ENCODE measurements at regions not wholly inside any gene's neighbourhood (a gene's known extent, or its start where the extent isn't known, plus 50 kb on each side); places are given as distances from the start of the nearest gene placed in this dataset.
"Not testable (repeated sequence)": the region's sequence is repeated elsewhere in the genome, so short reads cannot be mapped to it uniquely, and the experiment has no call there.

GRCh38 chr10:86579883-86580520 lies 58.4 kb upstream of the WAPL start:
- DNase-seq (ENCODE audit: low read depth, low spot score): no peak

GRCh38 chr10:86580521-86580891 lies 58.9 kb upstream of the WAPL start:
- no peak for DNase-seq (ENCODE audit: low read depth, low spot score)

GRCh38 chr10:86583983-86584382 lies 62.4 kb upstream of the WAPL start:
- no peak for DNase-seq (ENCODE audit: low read depth, low spot score)

DNA sequence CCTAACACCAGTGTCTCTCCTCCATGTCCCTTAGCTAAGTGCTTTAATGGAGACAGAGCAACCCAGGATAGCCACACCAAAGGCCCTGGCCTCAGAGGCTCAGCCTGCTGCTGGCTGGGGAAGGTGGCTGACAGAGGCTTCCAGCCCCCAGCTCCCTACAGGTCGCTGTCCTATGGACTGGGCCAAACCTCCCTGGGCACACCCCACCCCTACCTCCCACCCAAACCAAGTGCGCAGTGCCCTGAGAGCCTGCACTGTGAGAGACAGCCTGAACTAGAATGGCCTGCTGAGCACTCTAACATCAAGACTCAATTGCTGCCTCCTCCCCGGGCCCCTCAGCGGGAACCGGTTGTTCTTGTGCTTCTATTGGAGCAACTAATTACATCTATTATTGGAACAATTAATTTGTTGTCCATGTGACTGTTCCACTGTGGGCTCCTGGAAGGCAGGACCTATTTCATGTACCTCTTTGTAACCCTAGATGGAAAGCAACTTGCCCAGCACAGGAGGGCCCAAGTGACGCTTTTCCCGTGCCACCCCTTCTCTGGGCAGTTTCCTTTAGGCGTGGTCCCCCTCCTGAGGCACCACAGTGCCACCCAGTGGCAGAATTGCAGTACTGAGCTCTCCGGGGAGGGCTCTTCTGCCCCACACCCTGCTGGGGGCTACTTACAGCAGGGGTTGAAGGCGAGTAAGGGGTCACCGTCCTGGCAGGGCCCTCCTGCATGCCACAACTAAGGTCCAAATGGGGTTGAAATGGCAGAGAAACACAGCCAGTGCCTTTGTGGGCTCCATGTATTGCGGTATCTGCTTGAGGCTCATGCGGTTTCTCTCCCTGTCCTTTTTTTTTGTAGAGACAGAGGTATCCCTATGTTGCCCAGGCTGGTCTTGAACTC lies 63.7 kb upstream of the WAPL start:
- peak; percentile 83 for DNase-seq (ENCODE audit: low read depth, low spot score)

DNA sequence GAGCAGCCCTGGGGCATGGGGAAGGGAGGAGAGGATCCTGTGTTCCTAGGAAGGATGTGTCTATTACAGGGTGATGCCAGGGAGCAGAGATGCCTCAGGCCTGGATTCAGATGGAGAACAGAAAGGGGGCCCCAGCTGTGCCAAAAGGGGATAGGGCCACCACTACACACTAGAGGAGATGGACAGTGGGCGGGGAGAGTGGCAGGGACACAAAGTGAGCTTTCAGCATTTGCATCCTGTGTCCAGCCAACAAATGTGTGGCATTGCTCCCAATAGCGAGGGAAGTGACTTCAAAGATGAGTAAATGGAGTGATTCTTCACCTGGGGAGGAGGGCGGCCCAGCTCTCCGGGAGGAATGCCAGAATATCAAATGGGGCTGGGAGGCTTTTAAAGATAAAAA lies 64.9 kb upstream of the WAPL start:
- no peak for DNase-seq (ENCODE audit: low read depth, low spot score)

DNA sequence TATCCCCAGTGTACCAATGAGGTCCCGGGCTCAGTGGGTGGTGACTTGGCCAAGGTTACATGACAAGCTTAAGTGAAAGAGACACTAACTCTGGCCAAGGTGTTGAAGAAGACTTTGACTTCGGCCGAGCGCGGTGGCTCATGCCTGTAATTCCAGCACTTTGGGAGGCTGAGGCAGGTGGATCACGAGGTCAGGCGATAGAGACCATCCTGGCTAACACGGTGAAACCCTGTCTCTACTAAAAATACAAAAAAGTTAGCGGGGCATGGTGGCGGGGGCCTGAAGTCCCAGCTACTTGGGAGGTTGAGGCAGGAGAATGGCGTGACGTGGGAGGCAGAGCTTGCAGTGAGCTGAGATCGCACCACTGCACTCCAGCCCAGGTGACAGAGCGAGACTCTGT lies 65.6 kb upstream of the OPN4 start:
- DNase-seq (ENCODE audit: low read depth, low spot score): not testable (repeated sequence)

- DNase-seq (ENCODE audit: low read depth, low spot score): no peak
Measured at GRCh38 chr10:86591436-86591835, 62.9 kb upstream of the OPN4 start.

DNA sequence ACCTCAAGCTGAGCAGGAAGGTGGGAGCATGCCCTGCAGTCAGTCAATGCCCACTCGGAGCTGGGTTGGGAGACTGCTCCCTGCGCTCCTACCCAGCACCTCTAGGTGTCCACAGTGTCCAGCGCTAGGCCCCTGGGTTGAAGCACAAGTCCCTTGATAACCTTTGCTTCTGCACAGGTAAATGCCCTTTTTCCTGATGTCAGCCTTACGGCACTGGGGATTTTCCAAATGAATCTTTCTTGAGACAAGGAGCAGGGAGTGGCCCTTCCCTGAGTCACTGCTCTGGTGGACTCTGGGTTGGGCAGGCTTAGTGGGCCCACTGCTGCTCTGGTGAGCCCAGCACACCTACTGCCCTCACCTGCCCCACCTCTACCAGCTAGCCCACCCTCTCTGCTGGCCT lies 61.9 kb upstream of the OPN4 start:
- DNase-seq (ENCODE audit: low read depth, low spot score): no peak

DNA sequence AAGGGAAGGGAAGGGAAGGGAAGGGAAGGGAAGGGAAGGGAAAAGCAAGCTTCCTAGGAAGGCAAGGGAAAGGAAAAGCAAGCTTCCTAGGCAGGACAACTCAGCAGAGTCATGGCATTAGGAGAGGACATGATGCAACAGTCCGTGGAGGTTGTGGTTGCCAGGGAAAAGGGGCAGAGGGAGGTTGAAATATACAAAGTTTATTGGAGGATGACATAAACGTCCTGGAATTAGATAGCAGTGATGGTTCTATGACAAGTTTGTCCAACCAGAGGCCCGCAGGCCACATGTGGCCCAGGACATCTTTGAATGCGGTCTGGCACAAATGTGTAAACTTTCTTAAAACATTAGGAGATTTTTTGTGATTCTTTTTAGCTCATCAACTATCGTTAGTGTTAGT lies 59.8 kb upstream of the OPN4 start:
- DNase-seq (ENCODE audit: low read depth, low spot score): peak; percentile 13

- DNase-seq (ENCODE audit: low read depth, low spot score): no peak
Measured at GRCh38 chr10:86595496-86595895, 58.9 kb upstream of the OPN4 start.

GRCh38 chr10:86596266-86596665 lies 58.1 kb upstream of the OPN4 start:
- DNase-seq (ENCODE audit: low read depth, low spot score): no peak

DNA sequence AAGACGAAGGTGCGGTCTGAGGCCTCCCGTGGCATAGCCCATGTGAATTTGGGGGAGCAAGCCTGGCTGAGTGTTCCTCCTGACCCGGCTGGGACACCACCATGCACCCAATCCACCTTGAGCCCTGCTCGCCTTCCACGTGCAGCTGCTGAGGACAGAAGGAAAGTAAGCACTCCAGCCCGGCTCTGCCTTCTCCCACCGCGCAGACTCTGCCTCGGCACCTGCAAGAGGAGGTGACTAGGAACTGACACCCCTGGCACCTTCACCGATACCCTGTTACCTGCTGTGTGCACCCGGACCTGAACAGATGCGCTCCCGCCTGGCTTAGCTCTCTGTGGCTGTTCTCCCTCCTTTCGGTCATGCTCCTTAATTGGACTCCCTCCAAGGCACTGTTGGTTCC lies 57.0 kb upstream of the OPN4 start:
- DNase-seq (ENCODE audit: low read depth, low spot score): no peak

GRCh38 chr10:86598151-86598550 lies 56.2 kb upstream of the OPN4 start:
- no peak for DNase-seq (ENCODE audit: low read depth, low spot score)

GRCh38 chr10:86599041-86599440 lies 55.3 kb upstream of the OPN4 start:
- no peak for DNase-seq (ENCODE audit: low read depth, low spot score)

- DNase-seq (ENCODE audit: low read depth, low spot score): no peak
Measured at GRCh38 chr10:86599729-86600128, 54.6 kb upstream of the OPN4 start.

DNA sequence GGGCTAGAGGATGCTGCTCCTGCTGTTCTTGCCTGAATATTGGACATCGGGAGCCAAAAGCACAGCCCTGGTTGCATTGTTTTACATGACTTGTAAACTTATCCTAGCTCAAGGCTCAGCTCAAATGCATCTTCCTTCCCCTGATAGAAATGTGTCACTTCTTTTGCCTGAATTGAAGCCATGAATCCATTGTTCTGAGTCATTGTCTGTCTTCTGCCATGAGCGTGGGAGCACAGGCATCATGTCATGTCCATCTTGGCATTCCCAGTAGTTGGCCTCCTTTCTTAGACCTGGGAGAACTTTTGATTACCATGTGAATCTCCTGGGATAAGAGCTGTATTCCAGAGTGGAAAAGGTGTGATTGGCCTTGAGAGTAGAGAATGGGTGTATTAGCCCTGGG lies 54.1 kb upstream of the OPN4 start:
- no peak for DNase-seq (ENCODE audit: low read depth, low spot score)

- no peak for DNase-seq (ENCODE audit: low read depth, low spot score)
Measured at GRCh38 chr10:86601956-86602602, 52.3 kb upstream of the OPN4 start.

GRCh38 chr10:86603256-86603655 lies 51.1 kb upstream of the OPN4 start:
- no peak for DNase-seq (ENCODE audit: low read depth, low spot score)

Measured in astrocyte of the hippocampus (primary cell).